Esophagus muscularis mucosa (tissue), 4 donors: ENCODE measurements at regions not wholly inside any gene's neighbourhood (a gene's known extent, or its start where the extent isn't known, plus 50 kb on each side); places are given as distances from the start of the nearest gene placed in this dataset.

Experiments
- EP300 ChIP-seq: sonication (generic); formaldehyde crosslinking; IDR thresholded peaks from one replicate; pipeline ENCODE4 v1.6.1; 2017; ENCODE audit warnings: antibody characterized with exemption
- POLR2A ChIP-seq: fragments of 450-650 bp; IDR thresholded peaks from one replicate; pipeline ENCODE4 v1.6.1; 2017; ENCODE audit warnings: antibody characterized with exemption, moderate library complexity, mild to moderate bottlenecking, low read depth
- POLR2AphosphoS5 ChIP-seq, 2 donors: sonication (generic); formaldehyde crosslinking; IDR thresholded peaks; one replicate each; pipeline ENCODE4 v1.6.1; 2017; ENCODE audit warnings: antibody characterized with exemption in 2 of 2
- TF ChIP-seq, protein P1 (sequence below), 3 experiments: fragments of 200-600 bp in 2 of 3; fragments of 450-650 bp in 1 of 3; sonication (generic) in 2 of 3; IDR thresholded peaks; one replicate each; pipeline ENCODE4 v1.5.1; 2017 to 2019; ENCODE audit warnings: antibody characterized with exemption in 3 of 3, mild to moderate bottlenecking in 2 of 3, moderate library complexity in 1 of 3

DNA sequence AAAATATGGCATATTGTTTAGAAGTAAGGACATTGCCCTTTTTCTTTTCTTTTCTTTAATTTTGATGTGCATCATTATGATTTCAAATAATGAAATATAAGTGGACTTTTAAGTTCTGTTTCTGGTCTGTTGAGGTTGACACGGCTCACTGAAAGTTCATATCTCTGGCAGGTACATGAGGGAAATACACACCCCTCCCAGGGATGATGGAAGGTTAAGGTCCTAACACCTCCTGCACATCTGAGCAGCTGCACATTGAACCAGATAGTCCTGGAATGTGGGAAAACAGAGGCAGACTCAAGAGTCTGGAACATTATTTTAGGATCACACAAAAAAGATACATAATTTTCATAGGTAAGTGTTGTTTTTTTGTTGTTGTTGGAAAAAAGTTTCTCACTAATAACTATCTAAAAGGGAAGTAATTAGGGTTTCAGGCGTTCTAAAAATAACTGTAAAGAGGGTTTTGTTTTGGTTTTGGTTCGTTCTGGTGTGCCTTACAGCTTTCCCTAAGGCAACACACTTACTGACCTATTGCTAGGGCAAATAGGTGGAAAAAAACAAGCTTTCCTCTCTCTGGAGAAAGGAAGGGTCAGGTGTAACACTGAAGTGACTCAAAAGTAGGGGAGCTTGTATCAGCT lies 201.2 kb upstream of the PRKCQ start:
- TF ChIP-seq EP300 (no peak), POLR2AphosphoS5 (IDR thresholded peaks at IDR 0.05) (no peak), POLR2A (no peak)
- TF ChIP-seq, protein P1, sequence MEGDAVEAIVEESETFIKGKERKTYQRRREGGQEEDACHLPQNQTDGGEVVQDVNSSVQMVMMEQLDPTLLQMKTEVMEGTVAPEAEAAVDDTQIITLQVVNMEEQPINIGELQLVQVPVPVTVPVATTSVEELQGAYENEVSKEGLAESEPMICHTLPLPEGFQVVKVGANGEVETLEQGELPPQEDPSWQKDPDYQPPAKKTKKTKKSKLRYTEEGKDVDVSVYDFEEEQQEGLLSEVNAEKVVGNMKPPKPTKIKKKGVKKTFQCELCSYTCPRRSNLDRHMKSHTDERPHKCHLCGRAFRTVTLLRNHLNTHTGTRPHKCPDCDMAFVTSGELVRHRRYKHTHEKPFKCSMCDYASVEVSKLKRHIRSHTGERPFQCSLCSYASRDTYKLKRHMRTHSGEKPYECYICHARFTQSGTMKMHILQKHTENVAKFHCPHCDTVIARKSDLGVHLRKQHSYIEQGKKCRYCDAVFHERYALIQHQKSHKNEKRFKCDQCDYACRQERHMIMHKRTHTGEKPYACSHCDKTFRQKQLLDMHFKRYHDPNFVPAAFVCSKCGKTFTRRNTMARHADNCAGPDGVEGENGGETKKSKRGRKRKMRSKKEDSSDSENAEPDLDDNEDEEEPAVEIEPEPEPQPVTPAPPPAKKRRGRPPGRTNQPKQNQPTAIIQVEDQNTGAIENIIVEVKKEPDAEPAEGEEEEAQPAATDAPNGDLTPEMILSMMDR (IDR thresholded peaks at IDR 0.05), result no peak
